Keratinocyte (primary cell): ENCODE measurements at regions not wholly inside any gene's neighbourhood (a gene's known extent, or its start where the extent isn't known, plus 50 kb on each side); places are given as distances from the start of the nearest gene placed in this dataset.

Experiments
- DNase-seq: peaks from one replicate; pipeline ENCODE4 v3.0.0-alpha.2; 2011; ENCODE audit warnings: low read depth, missing footprints, low spot score
- FAIRE-seq: peaks from 2 replicates; lab custom pipeline; 2011; peaks lifted over from hg19 to GRCh38; lab: Jason Lieb, UNC
- H2AFZ ChIP-seq: 2 replicates; pipeline ENCODE4 v1.6.0; 2012; ENCODE audit warnings: low read length, control low read depth, inconsistent platforms; ENCODE audit not compliant: control insufficient read depth
- H3K27ac ChIP-seq: 2 replicates; pipeline ENCODE4 v1.5.1; 2011; ENCODE audit warnings: low read length; ENCODE audit not compliant: control insufficient read depth, insufficient read depth
- H3K27me3 ChIP-seq: 3 replicates; pipeline ENCODE4 v1.6.0; 2011; ENCODE audit warnings: low read length; ENCODE audit not compliant: control insufficient read depth, insufficient read depth; ENCODE audit errors: extremely low read depth
- H3K36me3 ChIP-seq, 2 experiments: 2 replicates in 1 of 2; 3 replicates in 1 of 2; pipeline ENCODE4 v1.5.1; 2011; ENCODE audit warnings: low read length in 2 of 2, mild to moderate bottlenecking in 1 of 2; ENCODE audit not compliant: control insufficient read depth in 2 of 2, insufficient read depth in 2 of 2; ENCODE audit errors: extremely low read depth in 1 of 2
- H3K4me1 ChIP-seq: 3 replicates; pipeline ENCODE4 v1.5.1; 2011; ENCODE audit warnings: low read length; ENCODE audit not compliant: control insufficient read depth, insufficient read depth; ENCODE audit errors: extremely low read depth
- H3K4me2 ChIP-seq: 3 replicates; pipeline ENCODE4 v1.6.0; 2011; ENCODE audit warnings: low read depth, low read length; ENCODE audit not compliant: control insufficient read depth, insufficient read depth; ENCODE audit errors: extremely low read depth
- H3K4me3 ChIP-seq, 3 experiments: fragments of 200-600 bp in 1 of 3; sonication (generic) in 1 of 3; 2 replicates in 2 of 3; 3 replicates in 1 of 3; pipeline ENCODE4 v1.5.1; 2011 to 2016; ENCODE audit warnings: low read length in 3 of 3, mild to moderate bottlenecking in 3 of 3, control low read depth in 2 of 3, inconsistent platforms in 1 of 3, low read depth in 1 of 3, mixed read lengths in 1 of 3, mixed run types in 1 of 3, moderate library complexity in 1 of 3; ENCODE audit not compliant: control insufficient read depth in 2 of 3, insufficient read depth in 2 of 3; ENCODE audit errors: extremely low read depth in 1 of 3
- H3K79me2 ChIP-seq: 2 replicates; pipeline ENCODE4 v1.6.0; 2012; ENCODE audit warnings: low read length; ENCODE audit not compliant: control insufficient read depth, insufficient read depth
- H3K9ac ChIP-seq: 3 replicates; pipeline ENCODE4 v1.6.0; 2011; ENCODE audit warnings: low read length; ENCODE audit not compliant: control insufficient read depth, insufficient read depth; ENCODE audit errors: extremely low read depth
- H3K9me1 ChIP-seq: 3 replicates; pipeline ENCODE4 v1.6.0; 2011; ENCODE audit warnings: low read length; ENCODE audit not compliant: control insufficient read depth, insufficient read depth; ENCODE audit errors: extremely low read depth
- H3K9me3 ChIP-seq: 2 replicates; pipeline ENCODE4 v1.5.1; 2012; ENCODE audit warnings: low read depth, low read length; ENCODE audit not compliant: control insufficient read depth
- H4K20me1 ChIP-seq: 3 replicates; pipeline ENCODE4 v1.6.0; 2011; ENCODE audit warnings: low read length; ENCODE audit not compliant: control insufficient read depth, insufficient read depth; ENCODE audit errors: extremely low read depth
- EZH2 ChIP-seq: IDR thresholded peaks from one replicate; pipeline ENCODE4 v1.6.1; 2012; ENCODE audit warnings: inconsistent platforms, mild to moderate bottlenecking, low read length, moderate library complexity
- dilution Hi-C: fragments of 300-500 bp; cut with MboI; formaldehyde crosslinking; loops from one replicate; pipeline ENCODE4 v1.7.0; 2020; ENCODE audit warnings: low sequenced_read_pairs; ENCODE audit not compliant: extremely low pct_ligation_motif_present
- TF ChIP-seq, protein P1 (sequence below), 3 experiments: IDR thresholded peaks in 1 of 3; conservative IDR thresholded peaks in 1 of 3; optimal IDR thresholded peaks in 1 of 3; 2 replicates in 2 of 3; 3 replicates in 1 of 3; pipeline versions ENCODE3 to v1.5.1; 2011; ENCODE audit warnings: low read length in 3 of 3, mild to moderate bottlenecking in 3 of 3, moderate library complexity in 2 of 3, control low read depth in 1 of 3, inconsistent platforms in 1 of 3; ENCODE audit not compliant: insufficient read depth in 2 of 3; ENCODE audit errors: extremely low read depth in 1 of 3

DNA sequence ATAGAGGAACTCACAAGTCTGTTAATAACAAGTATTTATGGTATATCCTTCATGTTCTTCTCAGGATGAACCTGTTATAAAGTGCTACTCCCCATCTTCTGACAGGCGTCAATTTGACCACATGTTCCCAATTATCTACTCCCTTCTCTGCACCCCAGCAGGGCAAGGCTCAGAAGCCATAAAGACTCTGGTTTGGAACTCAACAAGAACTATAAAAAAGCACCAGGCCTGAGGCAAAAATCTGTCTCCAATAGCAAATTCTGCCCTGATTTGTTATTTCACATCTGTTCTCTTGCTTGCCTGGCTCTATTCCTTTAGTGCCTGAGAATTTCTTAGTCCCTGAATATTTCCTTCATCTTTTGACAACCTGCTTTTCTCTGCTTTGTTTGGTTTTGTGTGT, 618.2 kb upstream of the KIRREL3 start:
- H3K9me3 ChIP-seq, result no peaks in the 10 kb centered on the region
- TF ChIP-seq EZH2, result no peak
- TF ChIP-seq, protein P1, sequence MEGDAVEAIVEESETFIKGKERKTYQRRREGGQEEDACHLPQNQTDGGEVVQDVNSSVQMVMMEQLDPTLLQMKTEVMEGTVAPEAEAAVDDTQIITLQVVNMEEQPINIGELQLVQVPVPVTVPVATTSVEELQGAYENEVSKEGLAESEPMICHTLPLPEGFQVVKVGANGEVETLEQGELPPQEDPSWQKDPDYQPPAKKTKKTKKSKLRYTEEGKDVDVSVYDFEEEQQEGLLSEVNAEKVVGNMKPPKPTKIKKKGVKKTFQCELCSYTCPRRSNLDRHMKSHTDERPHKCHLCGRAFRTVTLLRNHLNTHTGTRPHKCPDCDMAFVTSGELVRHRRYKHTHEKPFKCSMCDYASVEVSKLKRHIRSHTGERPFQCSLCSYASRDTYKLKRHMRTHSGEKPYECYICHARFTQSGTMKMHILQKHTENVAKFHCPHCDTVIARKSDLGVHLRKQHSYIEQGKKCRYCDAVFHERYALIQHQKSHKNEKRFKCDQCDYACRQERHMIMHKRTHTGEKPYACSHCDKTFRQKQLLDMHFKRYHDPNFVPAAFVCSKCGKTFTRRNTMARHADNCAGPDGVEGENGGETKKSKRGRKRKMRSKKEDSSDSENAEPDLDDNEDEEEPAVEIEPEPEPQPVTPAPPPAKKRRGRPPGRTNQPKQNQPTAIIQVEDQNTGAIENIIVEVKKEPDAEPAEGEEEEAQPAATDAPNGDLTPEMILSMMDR (optimal IDR thresholded peaks at IDR 0.05 in 1 of 3, IDR thresholded peaks at IDR 0.05 in 1 of 3, conservative IDR thresholded peaks at IDR 0.05 in 1 of 3; ENCODE audit: extremely low read depth in 1 of 3, insufficient read depth in 2 of 3, low read length in 3 of 3), result no peak
- H3K9ac ChIP-seq, result no peak overlapping the region
- no peak overlapping the region for H3K4me3 ChIP-seq
- H3K36me3 ChIP-seq, result no peaks in the 10 kb centered on the region
- FAIRE-seq, result no peak
- no peak overlapping the region for H2AFZ ChIP-seq
- no peak overlapping the region for H3K4me2 ChIP-seq
- no peaks in the 10 kb centered on the region for H3K4me1 ChIP-seq
- dilution Hi-C loops, result no loop called here
- H3K27ac ChIP-seq, result no peak overlapping the region
- no peaks in the 10 kb centered on the region for H3K27me3 ChIP-seq
- DNase-seq, result no peak
- H4K20me1 ChIP-seq, result no peaks in the 10 kb centered on the region
- H3K9me1 ChIP-seq, result no peaks in the 10 kb centered on the region
- no peaks in the 10 kb centered on the region for H3K79me2 ChIP-seq

DNA sequence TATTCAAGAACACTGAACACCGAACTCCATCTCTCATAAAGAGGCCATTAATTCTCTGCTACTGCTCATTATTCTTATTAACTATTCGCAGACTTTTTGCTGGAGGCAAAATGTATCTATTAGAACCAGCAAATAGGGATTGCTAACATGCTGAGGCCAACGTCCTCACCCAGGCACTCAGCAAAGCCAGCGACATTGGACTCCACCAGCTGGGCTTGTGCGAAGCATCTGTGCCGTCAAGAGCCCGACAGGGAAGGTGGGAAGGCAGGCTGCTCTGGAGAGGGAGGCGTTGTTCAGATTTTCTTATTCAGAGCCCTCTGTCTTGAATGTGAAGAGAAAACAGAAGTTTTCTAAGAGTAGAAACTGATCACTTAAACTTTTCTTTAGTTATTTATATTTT, 615.6 kb upstream of the KIRREL3 start:
- no peaks in the 10 kb centered on the region for H3K27me3 ChIP-seq
- FAIRE-seq, result no peak
- no peak for DNase-seq
- no peak overlapping the region for H3K4me2 ChIP-seq
- no peaks in the 10 kb centered on the region for H3K4me1 ChIP-seq
- no peaks in the 10 kb centered on the region for H3K9me3 ChIP-seq
- dilution Hi-C loops, result no loop called here
- H3K4me3 ChIP-seq, result no peak overlapping the region
- H2AFZ ChIP-seq, result no peak overlapping the region
- no peaks in the 10 kb centered on the region for H3K79me2 ChIP-seq
- no peaks in the 10 kb centered on the region for H3K9me1 ChIP-seq
- no peak overlapping the region for H3K27ac ChIP-seq
- no peak for TF ChIP-seq EZH2
- TF ChIP-seq, protein P1 (optimal IDR thresholded peaks at IDR 0.05 in 1 of 3, IDR thresholded peaks at IDR 0.05 in 1 of 3, conservative IDR thresholded peaks at IDR 0.05 in 1 of 3; ENCODE audit: extremely low read depth in 1 of 3, insufficient read depth in 2 of 3, low read length in 3 of 3), result no peak
- no peaks in the 10 kb centered on the region for H3K36me3 ChIP-seq
- H4K20me1 ChIP-seq, result no peaks in the 10 kb centered on the region
- H3K9ac ChIP-seq, result no peak overlapping the region
